ENCODE measurements at regions not wholly inside any gene's neighbourhood (a gene's known extent, or its start where the extent isn't known, plus 50 kb on each side); places are given as distances from the start of the nearest gene placed in this dataset.

- in situ Hi-C loops (cut with MboI; ENCODE audit: low sequenced_read_pairs in 4 of 4), result no loop called here
- TF ChIP-seq POLR2A (IDR thresholded peaks at IDR 0.05) (no peak), CTCF (IDR thresholded peaks at IDR 0.05 in 4 of 5, conservative IDR thresholded peaks at IDR 0.05 in 1 of 5) (no peak)
- no peaks in the 10 kb centered on the region for H3K36me3 ChIP-seq
- intact Hi-C loops (cut with DNase I; ENCODE audit: low total_unique reads), result no loop called here
- H3K4me3 ChIP-seq, result no peak overlapping the region
- ATAC-seq (no peak), DNase-seq (no peak)
- H3K4me1 ChIP-seq, result no peaks in the 10 kb centered on the region
- H3K27me3 ChIP-seq, result no peaks in the 10 kb centered on the region
- no peaks in the 10 kb centered on the region for H3K9me3 ChIP-seq
- no peak overlapping the region for H3K27ac ChIP-seq
Observed at GRCh38 chr10:85444868-85445267, 921.7 kb downstream of the GRID1 start.

GRCh38 chr10:85445702-85446101 lies 920.9 kb downstream of the GRID1 start:
- TF ChIP-seq CTCF (IDR thresholded peaks at IDR 0.05 in 4 of 5, conservative IDR thresholded peaks at IDR 0.05 in 1 of 5), result no peak
- TF ChIP-seq POLR2A (IDR thresholded peaks at IDR 0.05), result no peak
- Histone ChIP-seq H3K4me3 (no peak overlapping the region), H3K4me1 (no peaks in the 10 kb centered on the region), H3K36me3 (no peaks in the 10 kb centered on the region), H3K27me3 (no peaks in the 10 kb centered on the region), H3K9me3 (no peaks in the 10 kb centered on the region), H3K27ac (no peak overlapping the region)
- intact Hi-C loops (cut with DNase I; ENCODE audit: low total_unique reads), result no loop called here
- in situ Hi-C loops (cut with MboI; ENCODE audit: low sequenced_read_pairs in 4 of 4), result no loop called here
- no peak for DNase-seq
- no peak for ATAC-seq

GRCh38 chr10:85446827-85447226 lies 919.8 kb downstream of the GRID1 start:
- in situ Hi-C loops (cut with MboI; ENCODE audit: low sequenced_read_pairs in 4 of 4) (no loop called here), intact Hi-C loops (cut with DNase I; ENCODE audit: low total_unique reads) (no loop called here)
- Histone ChIP-seq H3K9me3 (no peaks in the 10 kb centered on the region), H3K36me3 (no peaks in the 10 kb centered on the region), H3K27ac (no peak overlapping the region), H3K4me3 (no peak overlapping the region), H3K27me3 (no peaks in the 10 kb centered on the region), H3K4me1 (no peaks in the 10 kb centered on the region)
- ATAC-seq (no peak), DNase-seq (no peak)
- TF ChIP-seq CTCF (IDR thresholded peaks at IDR 0.05 in 4 of 5, conservative IDR thresholded peaks at IDR 0.05 in 1 of 5) (no peak), POLR2A (IDR thresholded peaks at IDR 0.05) (no peak)

GRCh38 chr10:85447690-85448089 lies 918.9 kb downstream of the GRID1 start:
- H3K4me3 ChIP-seq, result no peak overlapping the region
- H3K4me1 ChIP-seq, result no peaks in the 10 kb centered on the region
- H3K36me3 ChIP-seq, result no peaks in the 10 kb centered on the region
- in situ Hi-C loops (cut with MboI; ENCODE audit: low sequenced_read_pairs in 4 of 4) (no loop called here), intact Hi-C loops (cut with DNase I; ENCODE audit: low total_unique reads) (no loop called here)
- TF ChIP-seq CTCF (IDR thresholded peaks at IDR 0.05 in 4 of 5, conservative IDR thresholded peaks at IDR 0.05 in 1 of 5) (no peak), POLR2A (IDR thresholded peaks at IDR 0.05) (no peak)
- no peaks in the 10 kb centered on the region for H3K9me3 ChIP-seq
- DNase-seq (no peak), ATAC-seq (no peak)
- no peaks in the 10 kb centered on the region for H3K27me3 ChIP-seq
- no peak overlapping the region for H3K27ac ChIP-seq

- intact Hi-C loops (cut with DNase I; ENCODE audit: low total_unique reads), result no loop called here
Observed at GRCh38 chr10:85448716-85449115, 917.9 kb downstream of the GRID1 start.

More at GRCh38 chr10:85448716-85449115, 917.9 kb downstream of the GRID1 start:
- no peaks in the 10 kb centered on the region for H3K4me1 ChIP-seq
- H3K27ac ChIP-seq, result no peak overlapping the region
- H3K9me3 ChIP-seq, result no peaks in the 10 kb centered on the region
- DNase-seq (no peak), ATAC-seq (no peak)
- no peaks in the 10 kb centered on the region for H3K27me3 ChIP-seq
- no peak overlapping the region for H3K4me3 ChIP-seq
- no peaks in the 10 kb centered on the region for H3K36me3 ChIP-seq
- in situ Hi-C loops (cut with MboI; ENCODE audit: low sequenced_read_pairs in 4 of 4), result no loop called here
- no peak for TF ChIP-seq POLR2A (IDR thresholded peaks at IDR 0.05)
- no peak for TF ChIP-seq CTCF (IDR thresholded peaks at IDR 0.05 in 4 of 5, conservative IDR thresholded peaks at IDR 0.05 in 1 of 5)
